ENCODE measurements at regions not wholly inside any gene's neighbourhood (a gene's known extent, or its start where the extent isn't known, plus 50 kb on each side); places are given as distances from the start of the nearest gene placed in this dataset.

DNA sequence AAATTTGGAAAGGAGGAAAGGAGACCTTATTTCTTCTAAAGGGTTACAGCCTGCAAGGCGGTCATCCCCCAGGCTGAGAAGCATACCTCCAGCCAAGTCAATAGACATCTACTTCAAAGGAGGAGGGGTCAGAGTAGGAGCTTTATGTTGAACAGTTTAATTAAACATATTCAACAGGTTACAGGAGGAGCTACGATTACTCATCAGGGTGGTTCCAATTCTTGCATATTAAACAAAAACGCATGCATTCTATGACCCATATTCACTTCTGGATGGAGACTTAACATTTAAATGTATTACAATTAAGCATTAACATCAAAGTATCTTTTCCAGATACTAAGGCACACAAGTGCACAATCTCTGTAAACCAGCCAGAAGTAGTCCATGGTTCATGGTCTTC lies 1955.0 kb downstream of the PCDH9 start:
- TF ChIP-seq, protein P1, sequence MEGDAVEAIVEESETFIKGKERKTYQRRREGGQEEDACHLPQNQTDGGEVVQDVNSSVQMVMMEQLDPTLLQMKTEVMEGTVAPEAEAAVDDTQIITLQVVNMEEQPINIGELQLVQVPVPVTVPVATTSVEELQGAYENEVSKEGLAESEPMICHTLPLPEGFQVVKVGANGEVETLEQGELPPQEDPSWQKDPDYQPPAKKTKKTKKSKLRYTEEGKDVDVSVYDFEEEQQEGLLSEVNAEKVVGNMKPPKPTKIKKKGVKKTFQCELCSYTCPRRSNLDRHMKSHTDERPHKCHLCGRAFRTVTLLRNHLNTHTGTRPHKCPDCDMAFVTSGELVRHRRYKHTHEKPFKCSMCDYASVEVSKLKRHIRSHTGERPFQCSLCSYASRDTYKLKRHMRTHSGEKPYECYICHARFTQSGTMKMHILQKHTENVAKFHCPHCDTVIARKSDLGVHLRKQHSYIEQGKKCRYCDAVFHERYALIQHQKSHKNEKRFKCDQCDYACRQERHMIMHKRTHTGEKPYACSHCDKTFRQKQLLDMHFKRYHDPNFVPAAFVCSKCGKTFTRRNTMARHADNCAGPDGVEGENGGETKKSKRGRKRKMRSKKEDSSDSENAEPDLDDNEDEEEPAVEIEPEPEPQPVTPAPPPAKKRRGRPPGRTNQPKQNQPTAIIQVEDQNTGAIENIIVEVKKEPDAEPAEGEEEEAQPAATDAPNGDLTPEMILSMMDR (IDR thresholded peaks at IDR 0.05) = no peak
- TF ChIP-seq POLR2A (IDR thresholded peaks at IDR 0.05) = no peak

All from ovary (tissue), 3 donors.